GM21423 (cell line): ENCODE measurements at regions not wholly inside any gene's neighbourhood (a gene's known extent, or its start where the extent isn't known, plus 50 kb on each side); places are given as distances from the start of the nearest gene placed in this dataset.
"Not testable (repeated sequence)": the region's sequence is repeated elsewhere in the genome, so short reads cannot be mapped to it uniquely, and the experiment has no call there.

Experiments
- ATAC-seq: cut with Tn5 transposase; IDR thresholded peaks from one replicate; pipeline ENCODE4 v1.9.1; 2021; ENCODE audit warnings: mild to moderate bottlenecking, moderate library complexity; ENCODE audit not compliant: unreplicated experiment

DNA sequence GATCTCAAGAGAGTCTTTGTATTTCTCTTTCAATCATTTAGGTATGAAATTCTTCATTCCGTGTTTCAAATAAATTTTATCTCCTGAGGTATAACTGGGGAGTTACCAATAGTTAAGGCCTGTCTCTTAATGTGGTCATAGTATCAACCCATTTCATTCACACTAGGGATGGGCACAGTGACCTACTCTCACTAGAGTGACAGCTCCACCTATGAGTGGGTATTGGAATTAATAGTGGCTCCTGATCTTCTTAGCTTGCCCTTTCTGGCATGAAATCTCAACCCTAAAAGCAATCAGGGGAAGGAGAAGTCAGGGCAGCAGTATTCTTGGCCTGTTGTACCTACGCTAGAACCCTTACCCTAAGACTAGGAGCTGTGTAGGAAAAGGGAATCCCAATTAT is 507.7 kb downstream of the FAM181B start:
- ATAC-seq, result no peak

DNA sequence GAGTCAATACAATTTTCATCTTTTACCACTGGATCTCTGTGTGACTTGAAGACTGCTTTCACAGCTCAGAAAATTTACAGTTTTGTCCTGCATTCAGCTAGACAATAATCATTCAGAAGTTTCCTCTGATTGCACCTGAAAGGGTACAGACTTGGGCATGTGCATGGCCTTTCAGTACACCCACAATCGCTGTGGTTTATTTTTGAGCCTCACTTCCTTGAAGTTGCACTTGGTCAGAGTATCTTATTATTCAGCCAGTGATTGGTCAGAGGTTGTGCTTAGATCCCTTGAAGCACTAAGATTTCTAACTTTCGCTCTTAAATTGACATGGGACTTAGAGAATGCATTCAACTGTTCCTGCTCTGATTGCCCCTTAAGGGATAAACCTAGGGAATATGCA is 508.2 kb downstream of the FAM181B start:
- ATAC-seq, result no peak

DNA sequence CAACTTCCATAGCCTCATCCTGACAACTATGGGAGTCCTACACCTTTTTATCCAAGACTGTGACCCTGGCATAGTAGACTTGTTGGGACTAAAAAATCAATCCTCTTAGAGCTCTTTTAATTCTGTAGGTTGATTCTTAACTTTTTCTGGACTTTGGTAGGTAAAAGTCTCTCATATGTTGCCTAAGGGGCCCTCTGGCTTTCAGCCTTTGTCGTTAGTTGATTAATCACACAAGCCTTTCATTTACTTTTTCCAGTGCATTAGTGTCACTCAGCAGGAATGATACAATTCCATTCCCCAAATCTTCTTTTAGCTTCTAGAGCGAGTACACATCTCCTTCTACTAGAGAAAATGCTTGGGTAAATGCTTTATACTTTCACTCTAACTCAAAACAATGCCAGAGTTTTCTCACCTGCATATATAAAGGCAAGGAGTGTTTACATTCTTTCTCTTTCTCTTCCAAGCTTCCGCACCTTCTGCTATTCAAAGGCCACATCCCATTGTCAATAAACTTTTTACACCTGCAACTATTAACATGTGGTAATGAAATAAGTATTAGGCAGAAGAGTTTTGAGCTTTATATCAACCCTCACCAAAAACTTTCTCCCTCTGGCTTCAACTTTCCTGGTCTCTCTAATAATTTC is 516.6 kb downstream of the FAM181B start:
- no peak for ATAC-seq

DNA sequence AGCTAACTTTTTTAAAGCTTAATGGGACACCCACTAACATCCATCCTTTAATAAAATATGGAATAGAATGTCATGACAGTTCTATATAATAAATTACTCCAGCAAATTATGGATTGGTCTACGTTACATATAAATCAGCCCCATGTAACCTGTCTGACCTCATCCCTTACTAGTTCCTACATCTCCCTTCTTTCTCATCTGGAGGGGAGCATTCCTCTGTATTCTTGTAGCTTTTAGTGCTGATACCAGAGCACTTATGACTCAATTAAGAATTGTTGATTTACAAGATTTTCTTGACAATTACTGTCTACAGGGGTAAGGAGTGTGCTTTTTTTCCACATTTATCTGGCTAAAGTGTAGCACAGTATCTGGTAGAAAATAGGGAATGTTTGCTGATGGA is 523.7 kb downstream of the FAM181B start:
- no peak for ATAC-seq

DNA sequence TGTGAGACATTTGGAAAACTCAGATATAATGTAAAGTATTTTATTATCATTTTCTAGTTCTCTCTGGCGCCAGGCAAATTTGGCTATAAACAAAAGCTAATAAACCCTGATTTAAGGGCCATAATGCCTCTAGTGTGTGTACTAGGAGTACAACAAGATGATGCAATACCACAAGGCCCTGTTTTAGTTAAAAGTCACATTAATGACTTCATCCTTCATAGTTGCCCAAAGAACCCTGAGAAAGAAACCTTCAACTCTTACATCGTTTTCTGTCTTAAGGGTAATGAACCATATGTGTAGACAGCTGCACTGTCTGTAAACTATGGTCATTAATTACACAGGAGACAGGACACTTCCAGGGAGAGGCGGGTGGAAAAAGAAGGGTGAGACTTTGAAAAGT is 538.4 kb downstream of the FAM181B start:
- no peak for ATAC-seq

DNA sequence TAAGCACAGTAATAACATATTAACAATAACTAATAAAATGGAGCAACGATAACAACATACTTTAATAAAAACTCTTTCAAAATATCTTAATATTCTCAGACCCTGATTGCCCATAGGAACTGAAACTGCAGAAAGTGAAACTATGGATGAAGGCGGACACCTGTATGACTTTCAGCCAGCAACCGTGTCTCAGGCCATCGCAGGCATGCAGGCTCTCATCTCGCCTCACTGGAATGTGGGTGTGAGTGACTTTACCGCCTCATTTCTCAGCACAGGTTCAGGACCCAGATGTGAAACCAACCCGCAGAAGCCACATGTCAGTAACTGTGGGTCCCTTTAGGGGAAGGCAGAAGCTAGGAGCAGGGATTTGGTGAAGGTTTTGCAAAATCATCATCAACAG is 539.1 kb downstream of the FAM181B start:
- ATAC-seq, result no peak

DNA sequence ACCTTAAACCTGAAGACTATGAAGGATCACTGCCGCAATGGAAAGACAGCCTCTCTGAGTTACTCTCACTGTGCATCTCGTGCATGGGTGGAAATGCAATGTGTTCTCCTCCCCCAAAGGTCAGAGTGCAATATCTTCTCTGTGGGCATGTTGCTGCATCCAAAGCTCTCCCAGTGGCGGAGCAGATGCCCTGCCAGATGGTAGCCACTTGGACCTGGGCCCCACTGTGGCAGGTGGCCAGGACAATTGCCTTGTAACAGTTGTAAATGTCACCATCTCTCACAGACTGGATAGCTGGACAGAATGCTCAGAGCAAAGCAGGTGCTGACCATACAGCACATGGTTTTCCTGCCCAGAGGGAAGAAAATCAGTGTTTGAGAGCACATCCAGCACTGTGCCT is 542.0 kb downstream of the FAM181B start:
- no peak for ATAC-seq

DNA sequence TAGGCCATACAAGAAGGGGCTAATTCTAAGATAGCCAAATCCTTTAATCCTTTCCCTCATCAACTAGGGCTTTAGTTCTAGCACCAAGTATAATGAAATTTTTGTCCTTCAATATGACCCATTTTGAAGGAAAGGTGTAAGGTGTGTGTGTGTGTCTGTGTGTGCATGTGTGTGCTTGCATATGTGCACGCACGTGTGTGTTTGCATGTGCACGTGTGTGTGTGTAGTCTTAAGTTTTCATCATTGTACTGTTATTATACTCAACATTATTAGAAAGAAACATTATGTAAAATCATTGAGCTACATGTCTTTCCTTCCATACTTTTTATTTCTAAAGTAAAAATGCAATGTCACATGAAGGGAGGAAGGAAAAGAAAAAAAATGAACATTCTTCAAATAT is 547.7 kb downstream of the FAM181B start:
- no peak for ATAC-seq

DNA sequence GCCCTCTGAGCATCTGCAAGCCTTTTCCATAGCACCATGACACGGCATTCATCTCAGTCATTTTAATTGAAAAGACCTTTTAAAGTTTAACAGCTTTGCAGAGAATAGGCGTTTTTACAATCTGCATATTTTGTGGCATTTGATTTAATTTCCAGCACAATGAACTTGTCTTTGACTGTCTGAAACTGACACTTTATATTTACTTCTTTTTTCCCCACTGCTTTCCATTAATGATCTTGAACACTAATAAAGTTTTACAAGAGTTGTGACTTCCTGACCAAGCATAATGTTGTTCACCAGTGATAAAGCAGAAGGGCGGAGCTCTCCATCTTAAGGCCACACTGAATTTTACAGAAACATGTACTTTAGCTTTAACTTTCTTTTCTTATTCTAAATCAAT is 548.7 kb downstream of the FAM181B start:
- ATAC-seq, result no peak

DNA sequence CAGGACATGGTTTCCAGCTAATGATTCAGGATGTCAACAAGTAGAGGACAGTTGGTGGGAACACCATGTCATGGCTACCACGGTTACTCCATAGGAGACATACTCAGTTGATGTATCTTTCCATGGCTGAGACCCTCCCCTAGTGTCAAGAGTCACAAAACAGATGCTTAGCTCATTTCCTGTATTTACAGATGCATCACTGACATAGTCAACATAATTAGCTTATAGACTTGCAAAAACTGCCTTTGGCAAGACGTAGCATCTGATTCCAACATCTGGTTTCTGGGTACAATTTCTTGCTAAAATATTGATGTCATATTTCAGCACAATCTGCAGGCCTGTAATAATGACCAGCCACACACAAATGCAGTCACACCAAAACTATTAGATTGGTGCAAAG is 550.3 kb downstream of the FAM181B start:
- ATAC-seq, result no peak

DNA sequence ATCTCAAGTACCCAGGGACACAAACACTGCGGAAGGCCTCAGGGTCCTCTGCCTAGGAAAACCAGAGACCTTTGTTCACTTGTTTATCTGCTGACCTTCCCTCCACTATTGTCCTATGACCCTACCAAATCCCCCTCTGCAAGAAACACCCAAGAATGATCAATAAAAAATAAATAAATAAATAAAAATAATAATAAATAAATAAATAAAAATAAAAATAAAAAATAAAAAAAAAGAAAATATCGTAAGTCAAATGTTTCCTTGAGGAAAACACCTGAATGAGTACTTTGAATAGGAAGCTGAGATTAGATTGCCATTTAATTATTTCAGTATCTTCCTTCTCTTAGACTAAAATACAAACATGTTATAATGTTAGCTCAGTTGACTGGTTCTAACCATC is 551.0 kb downstream of the FAM181B start:
- ATAC-seq, result not testable (repeated sequence)

DNA sequence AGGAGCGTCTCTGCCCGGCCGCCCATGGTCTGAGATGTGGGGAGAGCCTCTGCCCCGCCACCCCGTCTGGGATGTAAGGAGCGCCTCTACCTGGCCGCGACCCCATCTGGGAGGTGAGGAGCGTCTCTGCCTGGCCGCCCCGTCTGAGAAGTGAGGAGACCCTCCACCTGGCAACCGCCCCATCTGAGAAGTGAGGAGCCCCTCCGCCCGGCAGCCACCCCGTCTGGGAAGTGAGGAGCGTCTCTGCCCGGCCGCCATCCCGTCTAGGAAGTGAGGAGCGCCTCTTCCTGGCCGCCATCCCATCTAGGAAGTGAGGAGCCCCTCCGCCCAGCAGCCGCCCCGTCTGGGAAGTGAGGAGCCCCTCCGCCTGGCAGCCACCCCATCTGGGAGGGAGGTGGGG is 551.9 kb downstream of the FAM181B start:
- ATAC-seq, result not testable (repeated sequence)

DNA sequence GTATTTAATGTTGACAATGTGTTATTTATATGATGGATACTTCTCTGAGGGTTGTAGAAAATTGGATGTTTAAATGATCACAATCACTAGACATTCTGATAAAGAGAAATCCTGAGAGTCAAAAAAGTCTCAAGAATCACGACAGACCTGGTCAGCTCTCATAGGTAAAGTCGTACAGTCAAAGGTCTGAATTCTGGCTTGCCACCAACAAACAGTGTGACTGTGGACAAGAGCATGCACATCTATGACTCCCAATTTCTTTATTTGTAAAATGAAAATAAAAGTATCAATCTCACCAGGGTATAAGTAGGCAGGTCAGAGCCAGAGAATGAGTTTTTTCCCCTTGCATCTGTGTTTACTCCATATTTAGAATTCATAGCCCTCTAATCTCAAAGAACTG is 556.7 kb downstream of the FAM181B start:
- no peak for ATAC-seq

DNA sequence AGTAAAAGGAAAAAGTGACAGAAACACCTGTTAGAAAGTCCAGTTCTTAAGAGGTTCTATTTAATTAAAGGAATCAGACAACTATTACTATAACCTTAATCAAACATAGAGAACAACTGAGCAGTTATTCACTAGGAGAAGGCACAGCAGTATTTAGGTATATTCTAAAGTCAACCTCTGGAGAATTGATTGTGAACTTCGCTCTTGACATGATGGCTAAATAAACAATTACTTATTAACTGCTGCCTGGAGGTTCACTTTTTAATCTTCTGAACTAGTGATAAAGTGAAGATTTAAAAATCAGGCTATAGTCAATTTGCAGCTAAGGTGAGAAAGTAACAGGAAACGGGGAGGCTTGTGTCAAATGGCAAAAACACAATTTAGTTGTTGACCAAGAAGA is 557.3 kb downstream of the FAM181B start:
- ATAC-seq, result no peak

DNA sequence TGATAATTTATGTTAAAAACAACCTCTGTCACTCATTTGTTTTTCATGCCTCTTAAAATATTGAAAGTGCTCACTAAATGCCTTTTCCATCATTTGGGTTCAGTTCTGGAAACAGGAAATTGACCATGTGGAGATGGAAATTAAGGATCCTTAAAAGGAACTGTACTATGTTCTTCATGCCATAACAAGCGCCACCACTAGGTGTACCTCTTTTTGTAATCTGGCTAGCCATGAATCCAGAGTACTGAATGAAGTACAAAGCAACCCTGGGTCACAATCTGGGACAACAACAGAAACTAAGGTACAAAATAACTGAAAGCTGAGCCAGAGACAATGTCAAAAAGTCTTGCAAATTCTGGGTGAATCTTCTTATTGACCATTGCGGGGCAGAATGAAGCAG is 559.1 kb downstream of the FAM181B start:
- no peak for ATAC-seq

DNA sequence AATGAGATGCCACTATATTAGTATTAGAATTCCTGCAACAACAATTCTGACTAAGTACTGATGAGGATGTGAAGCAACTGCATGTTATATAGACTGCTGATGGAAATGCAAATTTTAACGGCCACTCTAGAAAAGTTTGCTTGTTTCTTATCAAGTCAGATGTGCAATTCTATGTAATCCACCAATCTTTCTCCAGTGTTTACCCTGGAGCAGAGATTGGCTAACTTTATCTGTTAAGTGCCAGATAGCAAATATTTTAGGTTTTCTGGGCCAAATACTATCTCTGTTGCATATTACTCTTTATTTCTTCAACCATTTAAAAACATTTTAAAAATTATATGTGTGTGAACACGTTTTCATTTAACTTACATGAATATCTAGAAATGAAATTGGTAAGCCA is 586.9 kb downstream of the FAM181B start:
- ATAC-seq, result no peak

DNA sequence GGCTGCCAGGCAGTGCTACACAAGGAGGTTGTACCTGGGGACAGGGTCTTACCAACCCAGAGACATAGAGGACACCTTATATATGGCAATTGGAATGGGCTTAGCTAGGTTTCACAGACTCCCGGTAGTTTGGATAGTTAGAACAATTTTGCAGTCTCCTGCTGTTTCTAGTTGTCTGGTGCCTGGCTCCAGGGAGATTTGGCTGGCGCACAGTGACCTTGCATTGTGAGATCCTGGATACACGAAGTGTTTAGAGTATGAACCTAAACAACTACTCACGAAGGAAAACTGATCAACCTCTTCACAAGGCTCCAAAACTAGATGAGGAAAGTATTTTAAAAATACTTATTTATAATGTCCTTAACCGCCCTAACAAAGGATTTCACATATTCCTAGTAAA is 614.7 kb downstream of the FAM181B start:
- no peak for ATAC-seq

DNA sequence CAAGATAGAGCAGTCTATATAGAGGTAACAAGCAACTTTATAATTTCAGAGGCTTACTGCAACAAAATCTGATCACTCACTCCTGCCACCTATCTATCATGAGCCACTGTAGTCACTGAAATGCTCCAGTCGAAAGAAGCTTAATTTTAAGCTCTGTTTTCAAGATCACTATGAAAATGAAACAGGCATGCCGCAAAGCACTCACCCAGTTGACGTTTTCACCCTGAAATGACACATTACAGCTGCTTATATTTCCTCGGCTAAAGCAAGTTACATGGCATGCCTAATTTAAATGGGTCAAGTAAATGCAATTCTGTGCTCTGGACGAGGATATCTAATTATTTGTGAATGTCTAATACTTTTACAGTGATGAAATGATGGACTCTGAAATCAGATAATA is 616.3 kb downstream of the FAM181B start:
- no peak for ATAC-seq

DNA sequence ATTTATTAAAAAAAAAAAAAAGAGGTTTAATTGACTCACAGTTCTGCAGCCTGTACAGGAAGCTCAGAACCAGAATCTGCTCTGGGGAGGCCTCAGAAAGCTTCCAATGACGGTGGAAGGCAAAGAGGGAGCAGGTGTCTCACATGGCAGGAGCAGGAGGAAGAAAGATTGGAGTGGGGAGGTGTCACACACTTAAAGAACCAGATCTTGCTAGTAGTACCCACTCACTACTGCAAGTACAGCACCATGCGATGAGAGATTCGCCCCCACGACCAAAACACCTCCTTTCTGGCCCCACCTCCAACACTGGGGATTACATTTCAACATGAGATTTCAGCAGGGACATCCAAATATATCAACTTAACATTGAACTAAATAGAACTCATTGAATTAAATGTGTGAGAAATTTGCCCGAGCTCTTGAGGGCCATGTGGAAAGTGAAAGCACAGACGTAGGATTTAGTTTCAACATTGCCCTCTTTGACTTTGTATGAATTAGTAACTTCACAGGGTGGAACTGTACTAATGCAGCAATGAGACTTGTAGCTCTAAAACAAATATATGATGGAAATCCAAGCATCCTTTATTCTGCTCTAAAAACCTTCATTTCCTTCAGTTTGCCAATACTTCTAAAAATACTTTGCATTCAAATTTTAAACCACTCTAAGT is 628.2 kb downstream of the FAM181B start:
- no peak for ATAC-seq

DNA sequence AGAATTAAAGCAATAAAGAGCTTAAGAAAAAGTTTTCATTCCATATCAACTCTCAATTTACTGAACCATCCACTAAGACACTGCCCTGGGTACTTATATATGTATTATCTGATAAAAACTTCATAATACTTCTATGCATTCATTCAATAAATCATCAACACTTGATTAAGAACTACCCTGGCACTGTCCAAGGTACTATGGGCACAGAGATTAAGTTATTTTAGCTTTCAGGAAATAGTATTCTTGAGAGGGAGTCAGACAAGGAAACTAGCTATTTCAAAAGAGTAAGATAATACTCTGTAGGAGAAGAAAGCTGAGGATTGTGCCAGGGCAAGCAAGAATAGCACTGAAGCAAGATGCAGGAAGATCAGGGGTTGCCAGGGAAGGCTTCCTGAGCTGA is 640.8 kb downstream of the FAM181B start:
- ATAC-seq, result no peak

DNA sequence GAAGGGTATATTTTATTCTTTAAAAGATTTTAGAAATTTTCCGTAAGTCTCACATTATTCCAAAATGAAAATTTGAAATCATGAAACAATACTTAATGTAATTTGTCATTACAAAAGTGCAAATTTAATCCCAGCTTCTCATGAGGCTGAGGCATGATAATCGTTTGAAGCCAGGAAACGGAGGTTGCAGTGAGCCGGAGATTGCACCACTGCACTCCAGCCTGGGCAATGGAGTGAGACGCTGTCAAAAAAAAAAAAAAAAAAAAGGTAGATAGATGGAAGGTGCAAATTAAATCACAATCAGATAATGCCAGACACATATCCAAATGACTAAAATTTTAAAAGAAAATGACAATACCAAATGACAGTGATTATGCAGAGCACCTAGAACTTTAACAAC is 644.2 kb downstream of the FAM181B start:
- no peak for ATAC-seq

DNA sequence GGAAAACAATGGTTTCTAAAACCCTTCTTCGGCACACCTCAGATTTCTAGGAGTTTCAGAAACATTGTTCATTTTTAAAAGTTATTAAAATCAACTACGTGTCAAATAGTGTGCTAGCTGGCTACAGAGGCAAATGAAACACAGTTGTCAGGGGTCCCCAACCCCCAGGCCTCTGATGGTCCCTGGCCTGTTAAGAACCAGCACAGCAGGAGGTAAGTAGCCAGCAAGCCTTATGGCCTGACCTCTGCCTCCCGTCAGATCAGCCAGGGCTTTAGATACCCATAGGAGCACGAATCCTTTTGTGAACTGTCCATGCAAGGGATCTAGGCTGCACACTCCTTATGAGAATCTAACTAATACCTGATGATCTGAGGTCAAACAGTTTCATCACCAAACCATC is 648.2 kb downstream of the FAM181B start:
- ATAC-seq, result no peak

DNA sequence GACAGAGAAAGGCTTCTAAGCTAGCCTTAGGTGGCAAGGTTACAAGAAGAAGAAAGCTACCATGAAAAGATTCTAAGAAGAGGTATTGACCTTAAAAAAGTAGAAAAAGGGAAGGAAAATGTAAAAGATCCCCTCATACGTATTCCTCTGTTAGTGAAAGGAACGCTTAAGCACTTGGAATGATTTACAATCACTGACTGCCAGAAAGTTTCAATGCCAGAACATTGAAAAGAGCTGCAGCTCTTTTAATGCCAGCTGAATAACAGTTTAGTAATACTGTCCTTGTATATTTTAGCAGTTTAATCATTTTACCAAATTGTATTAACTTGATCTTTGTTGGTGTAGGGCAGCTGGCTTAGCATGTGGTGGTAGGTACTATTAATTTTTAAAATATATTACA is 650.7 kb downstream of the FAM181B start:
- no peak for ATAC-seq
